Superior temporal gyrus (tissue), 1 donor: ENCODE measurements at regions not wholly inside any gene's neighbourhood (a gene's known extent, or its start where the extent isn't known, plus 50 kb on each side); places are given as distances from the start of the nearest gene placed in this dataset.
"Not testable (repeated sequence)": the region's sequence is repeated elsewhere in the genome, so short reads cannot be mapped to it uniquely, and the experiment has no call there.

Experiments
- DNase-seq: peaks from one replicate; pipeline ENCODE4 v3.0.0-alpha.2; 2016; ENCODE audit errors: extremely low spot score

- no peak for DNase-seq
Observed at GRCh38 chr4:103499094-103499493, 220.7 kb downstream of the TACR3 start.

GRCh38 chr4:103498161-103499070, 221.4 kb downstream of the TACR3 start:
- DNase-seq, result peak; percentile 18

DNA sequence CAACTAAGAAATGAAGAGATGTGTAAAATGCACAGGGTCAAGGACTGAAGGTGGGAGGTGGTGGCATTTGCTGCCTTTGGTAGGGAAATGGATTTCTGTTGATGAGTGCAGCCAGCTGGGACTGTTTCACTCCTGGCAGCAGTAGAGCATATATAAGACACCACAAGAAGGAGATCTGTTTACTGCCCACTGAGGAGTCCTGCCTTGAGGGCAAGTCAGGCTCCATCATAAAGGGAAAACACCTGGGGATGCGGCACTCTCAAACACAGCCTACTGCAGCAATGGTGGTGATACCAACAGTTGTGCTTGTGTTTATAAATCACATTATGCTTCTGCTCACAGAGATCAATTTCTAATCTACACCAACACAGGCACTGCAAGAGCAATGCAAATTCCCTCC, 222.1 kb downstream of the TACR3 start:
- no peak for DNase-seq

- DNase-seq, result no peak
Observed at GRCh38 chr4:103496800-103497199, 223.0 kb downstream of the TACR3 start.

DNA sequence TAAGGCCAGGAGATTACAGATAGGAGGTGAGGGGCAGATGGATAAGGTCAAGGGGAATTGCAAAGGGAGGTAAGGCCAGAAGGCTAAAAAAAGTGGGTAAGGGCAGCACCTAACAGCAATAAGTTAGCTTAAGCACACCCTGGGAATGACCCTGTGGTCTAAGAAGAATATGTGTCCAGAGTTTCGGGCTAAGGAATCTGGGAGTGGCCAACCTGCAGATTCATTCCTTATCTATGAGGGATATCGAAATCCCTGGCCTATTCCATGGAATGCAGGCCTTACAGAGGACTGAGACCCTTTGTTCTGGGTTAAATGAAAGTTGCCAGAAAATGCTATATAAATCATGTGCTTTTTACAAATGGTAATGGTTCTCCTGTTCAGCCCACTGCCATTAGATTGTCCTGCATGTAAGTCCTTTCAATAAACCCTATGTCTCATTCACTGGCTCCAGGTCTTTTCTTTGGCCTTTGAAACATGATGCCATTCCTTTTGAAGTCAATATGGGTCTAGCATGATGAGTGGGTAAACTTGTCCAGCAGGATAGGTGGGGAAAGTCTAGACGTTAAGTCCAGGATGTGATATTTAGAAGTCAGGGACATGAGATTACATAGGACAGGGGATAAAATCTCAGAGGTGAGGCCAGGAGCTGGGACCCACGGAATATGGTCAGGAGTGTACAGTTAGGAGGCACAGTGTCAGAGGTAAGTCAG, 226.2 kb downstream of the TACR3 start:
- no peak for DNase-seq

GRCh38 chr4:103485296-103485695, 234.5 kb downstream of the TACR3 start:
- not testable (repeated sequence) for DNase-seq

- no peak for DNase-seq
Observed at GRCh38 chr4:103484521-103484920, 235.3 kb downstream of the TACR3 start.

DNA sequence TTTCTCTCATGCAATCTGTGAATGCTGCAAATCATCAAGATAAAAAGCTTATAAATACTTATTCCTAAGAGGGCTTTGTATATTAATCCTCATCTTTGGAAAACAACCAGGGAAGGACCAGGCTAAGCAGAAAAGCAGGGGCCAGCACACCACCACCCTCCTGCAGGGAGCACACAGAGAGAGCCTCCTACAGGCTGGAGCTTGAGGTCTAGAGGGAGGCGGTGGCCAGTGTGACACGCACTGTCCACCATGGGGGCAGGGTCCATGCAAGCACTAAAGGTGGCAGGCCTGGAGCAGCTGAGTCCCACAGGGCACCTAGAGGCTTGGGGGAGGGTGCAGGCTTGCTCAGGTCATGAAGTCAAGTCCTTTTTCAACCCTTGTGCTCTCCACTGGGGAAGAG, 236.9 kb downstream of the TACR3 start:
- no peak for DNase-seq

DNA sequence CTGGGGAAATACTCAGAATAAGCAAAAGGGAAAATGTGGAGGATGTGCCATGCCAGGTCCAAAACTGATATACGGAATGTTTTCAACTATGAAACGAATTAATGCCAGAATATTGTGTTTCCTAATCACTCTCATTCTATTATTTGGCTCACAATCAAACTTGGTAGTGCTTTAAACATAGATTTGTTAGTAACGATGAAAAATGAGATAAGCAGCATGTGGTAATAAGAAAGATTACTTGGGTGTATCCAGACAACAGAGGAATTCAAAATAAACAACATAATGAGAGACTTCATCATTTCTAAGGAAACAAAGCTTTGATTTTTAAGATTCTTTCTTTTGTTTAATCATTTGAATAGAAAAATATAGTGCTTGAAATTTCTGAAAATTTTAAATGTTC, 237.3 kb downstream of the TACR3 start:
- DNase-seq, result no peak

DNA sequence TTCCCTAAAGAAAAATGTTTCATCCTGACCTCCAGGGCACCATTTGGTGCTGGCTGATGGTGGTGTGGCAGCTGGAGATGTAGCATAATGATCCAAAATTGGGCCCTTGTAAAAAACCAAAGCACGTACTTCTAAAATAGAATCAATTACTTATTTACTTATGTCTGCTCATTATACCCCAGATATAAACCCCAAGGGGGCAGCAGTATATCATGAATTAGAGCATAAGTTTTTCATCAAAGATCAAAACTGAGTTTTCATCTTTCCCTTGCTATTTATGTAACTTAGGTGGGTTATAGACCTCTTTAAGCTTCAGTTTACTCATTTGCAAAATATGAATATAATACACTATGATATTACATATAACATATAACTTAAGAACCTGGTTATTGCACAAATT, 241.1 kb downstream of the TACR3 start:
- no peak for DNase-seq

DNA sequence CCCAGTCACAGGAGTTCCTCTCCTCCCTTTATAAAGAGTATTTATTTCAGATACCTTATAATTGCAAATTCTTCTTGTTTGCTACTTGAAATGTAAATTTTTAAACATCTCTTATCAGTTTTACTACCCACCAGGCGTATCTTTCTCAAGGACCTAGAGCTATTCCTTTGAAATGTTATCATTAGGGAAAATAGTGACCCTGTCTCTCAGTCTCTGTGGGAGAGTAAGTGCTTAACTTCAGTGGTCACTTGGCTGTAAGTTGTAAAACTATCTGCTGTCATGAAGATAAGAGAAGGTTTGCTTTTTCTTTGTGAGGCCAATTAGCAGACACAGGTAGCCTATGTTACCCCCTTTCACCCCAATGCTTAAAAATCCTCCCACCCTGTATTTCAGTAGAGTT, 241.6 kb downstream of the TACR3 start:
- no peak for DNase-seq

GRCh38 chr4:103457566-103457965, 259.4 kb upstream of the CENPE start:
- DNase-seq, result no peak

- DNase-seq, result no peak
Observed at GRCh38 chr4:103451341-103451740, 253.2 kb upstream of the CENPE start.

- DNase-seq, result no peak
Observed at GRCh38 chr4:103450693-103451092, 252.6 kb upstream of the CENPE start.

GRCh38 chr4:103449296-103450023, 251.3 kb upstream of the CENPE start:
- no peak for DNase-seq

GRCh38 chr4:103445377-103445776, 247.2 kb upstream of the CENPE start:
- DNase-seq, result no peak

DNA sequence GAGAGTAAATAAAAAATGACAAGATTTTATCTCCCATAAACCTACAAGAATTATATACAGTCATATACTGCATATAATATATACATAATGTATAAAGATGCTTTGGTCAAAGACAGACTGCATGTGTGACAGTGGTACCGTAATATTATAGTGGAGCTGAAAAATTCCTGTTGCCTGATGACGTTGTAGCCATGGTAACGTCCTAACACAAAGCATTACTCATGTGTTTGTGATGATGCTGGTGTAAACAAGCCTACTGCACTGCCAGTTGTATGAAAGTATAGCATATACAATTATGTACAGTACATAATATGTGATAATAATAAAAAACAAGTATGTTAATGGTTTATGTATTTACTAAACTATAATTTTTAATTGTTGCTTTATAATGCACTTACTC, 245.2 kb upstream of the CENPE start:
- no peak for DNase-seq

DNA sequence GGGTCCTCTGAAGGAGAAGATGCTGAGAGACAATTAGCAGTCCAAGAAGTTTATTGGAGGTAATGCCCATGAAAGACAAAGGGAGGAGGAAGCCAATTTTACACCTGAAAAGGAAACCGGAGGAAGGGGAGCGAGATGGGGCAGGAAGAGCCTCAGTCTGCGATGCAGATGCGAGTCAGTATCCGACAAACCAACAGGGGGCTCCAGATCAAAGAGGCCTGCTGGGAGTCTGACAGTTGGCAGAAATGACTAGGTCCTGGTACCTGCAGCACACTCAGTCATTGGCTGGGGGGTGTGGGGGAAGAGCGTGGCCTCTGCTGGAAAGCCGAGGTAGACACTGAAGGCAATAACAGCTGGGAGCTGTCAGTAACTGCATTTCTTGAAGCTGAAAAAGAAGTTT, 231.1 kb upstream of the CENPE start:
- no peak for DNase-seq

DNA sequence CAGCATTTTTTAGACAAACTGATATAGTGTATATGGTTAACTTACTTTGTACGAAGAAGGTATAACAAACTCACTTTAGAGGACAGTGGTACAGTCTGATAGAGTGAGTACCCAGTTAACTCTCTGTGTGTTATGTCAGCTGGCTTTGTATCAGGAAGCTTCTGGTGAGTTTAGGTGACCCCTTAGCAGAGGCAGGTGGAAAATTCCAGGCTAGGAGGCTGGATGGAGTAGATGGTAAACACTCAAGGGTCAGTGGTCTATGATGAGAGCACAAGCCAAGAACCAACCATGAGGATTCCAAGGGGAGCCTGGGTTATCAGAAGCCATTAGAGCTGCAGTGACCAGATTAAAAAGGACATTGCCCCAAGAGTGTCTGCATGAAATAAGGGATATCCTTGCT, 227.3 kb upstream of the CENPE start:
- no peak for DNase-seq

GRCh38 chr4:103424853-103425252, 226.7 kb upstream of the CENPE start:
- no peak for DNase-seq

- no peak for DNase-seq
Observed at GRCh38 chr4:103423261-103423660, 225.1 kb upstream of the CENPE start.

DNA sequence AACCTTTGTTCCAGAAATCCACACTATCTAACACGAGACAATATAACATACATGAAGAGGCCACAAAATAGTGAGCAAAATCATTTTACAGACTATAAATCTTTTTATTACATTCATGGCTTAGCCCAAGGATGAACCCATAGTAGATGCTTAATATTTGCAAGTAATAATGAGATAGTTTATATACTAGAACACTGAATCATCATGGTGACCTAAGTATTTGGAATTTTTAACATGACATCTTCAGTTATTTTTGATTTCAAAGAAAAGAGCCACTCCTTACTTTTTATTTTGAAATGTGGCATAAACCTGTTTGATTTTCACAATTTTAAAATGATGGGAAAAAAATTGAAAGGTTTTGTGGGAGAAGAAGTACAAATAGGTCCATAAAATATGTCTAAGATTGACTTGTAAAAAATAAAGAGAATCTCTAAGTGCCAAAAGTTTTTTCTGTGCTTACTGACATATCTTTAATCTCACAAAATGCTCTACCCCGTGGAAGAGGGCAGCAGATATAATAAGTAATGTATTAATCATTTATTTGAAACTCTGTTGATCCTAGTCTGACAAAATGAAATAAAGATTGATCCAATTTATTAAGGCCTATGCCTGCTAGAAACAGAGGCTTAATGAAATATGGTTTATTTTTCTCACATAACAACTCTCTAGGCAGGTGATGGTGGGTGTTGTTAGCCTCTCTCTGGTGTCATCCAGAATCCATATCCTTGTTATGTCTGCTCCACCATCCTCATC, 224.5 kb upstream of the CENPE start:
- DNase-seq, result no peak
